OCI-LY3 (cell line): ENCODE measurements at regions not wholly inside any gene's neighbourhood (a gene's known extent, or its start where the extent isn't known, plus 50 kb on each side); places are given as distances from the start of the nearest gene placed in this dataset.

Source experiments
- H2AFZ ChIP-seq: fragments of 200-600, 300-600 bp; shearing (Covaris generic); 2 replicates; pipeline ENCODE4 v1.6.0; 2014; ENCODE audit warnings: antibody characterized with exemption, low read depth, low read length
- H3K27ac ChIP-seq: fragments of 200-600, 300-600 bp; sonication (generic); 2 replicates; pipeline ENCODE4 v1.5.1; 2014; ENCODE audit warnings: mild to moderate bottlenecking, low read length, moderate library complexity, mixed read lengths
- H3K27me3 ChIP-seq: fragments of 200-600, 300-600 bp; sonication (generic); 2 replicates; pipeline ENCODE4 v1.6.1; 2014; ENCODE audit warnings: low read depth, low read length, mixed read lengths
- H3K36me3 ChIP-seq: fragments of 200-600, 300-600 bp; sonication (generic); replicated peaks from 2 replicates; pipeline ENCODE3; 2014; ENCODE audit warnings: low read depth, low read length, mixed read lengths
- H3K4me1 ChIP-seq: fragments of 300-600, 200-600 bp; sonication (generic); 2 replicates; pipeline ENCODE4 v1.6.1; 2014; ENCODE audit warnings: low read length, mixed read lengths
- H3K4me2 ChIP-seq: fragments of 200-600, 300-600 bp; sonication (generic); 2 replicates; pipeline ENCODE4 v1.6.1; 2014; ENCODE audit warnings: low read length, mixed read lengths
- H3K4me3 ChIP-seq: fragments of 300-600, 200-600 bp; sonication (generic); 2 replicates; pipeline ENCODE4 v1.5.1; 2014; ENCODE audit warnings: antibody characterized with exemption, mild to moderate bottlenecking, low read length, moderate library complexity
- H3K79me2 ChIP-seq: fragments of 300-600, 200-600 bp; shearing (Covaris generic); 2 replicates; pipeline ENCODE4 v1.6.1; 2014; ENCODE audit warnings: mild to moderate bottlenecking, low read length, mixed read lengths
- H3K9ac ChIP-seq: fragments of 300-600, 200-600 bp; shearing (Covaris generic); 2 replicates; pipeline ENCODE4 v1.6.0; 2014; ENCODE audit warnings: mild to moderate bottlenecking, low read length, moderate library complexity
- H3K9me3 ChIP-seq: fragments of 200-600, 300-600 bp; shearing (Covaris generic); 2 replicates; pipeline ENCODE4 v1.6.1; 2014; ENCODE audit warnings: low read length, mixed read lengths; ENCODE audit not compliant: insufficient read depth
- H4K20me1 ChIP-seq: fragments of 200-600, 300-600 bp; sonication (generic); 2 replicates; pipeline ENCODE4 v1.6.1; 2016; ENCODE audit warnings: low read length, mixed read lengths; ENCODE audit not compliant: insufficient read depth
- EZH2phosphoT487 ChIP-seq: fragments of 200-600 bp; shearing (Covaris generic); IDR thresholded peaks from 2 replicates; pipeline ENCODE4 v1.6.1; 2018; ENCODE audit warnings: antibody characterized with exemption, mixed run types, low read depth
- TF ChIP-seq, protein P1 (sequence below): fragments of 200-600, 300-600 bp; sonication (generic); IDR thresholded peaks from 2 replicates; pipeline ENCODE4 v1.5.1; 2014; ENCODE audit warnings: antibody characterized with exemption, low read length, low read depth

DNA sequence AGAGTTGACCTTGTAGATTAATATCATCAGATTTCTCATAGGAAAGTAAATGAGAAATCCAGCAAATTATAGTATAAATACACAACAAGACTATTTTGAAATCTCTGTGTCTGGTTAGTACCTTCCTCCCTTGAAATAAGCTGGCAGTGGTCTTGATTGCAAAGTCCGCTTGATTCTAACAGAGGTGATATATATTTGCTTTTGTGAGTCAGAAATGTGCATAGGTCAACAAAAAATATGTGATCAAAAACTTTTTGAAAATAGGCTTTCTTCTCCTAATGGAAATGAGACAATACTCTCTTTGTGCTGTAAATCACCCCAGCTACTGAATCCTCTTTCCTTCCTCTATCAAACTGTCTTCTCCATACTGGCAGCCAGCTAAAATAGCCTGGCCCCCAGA, 749.2 kb upstream of the CDH10 start:
- no peak overlapping the region for H2AFZ ChIP-seq
- no peaks in the 10 kb centered on the region for H3K79me2 ChIP-seq
- no peaks in the 10 kb centered on the region for H3K9me3 ChIP-seq
- no peak overlapping the region for H3K27ac ChIP-seq
- no peak overlapping the region for H3K4me3 ChIP-seq
- no peaks in the 10 kb centered on the region for H3K27me3 ChIP-seq
- no peaks in the 10 kb centered on the region for H3K36me3 ChIP-seq
- H4K20me1 ChIP-seq, result no peaks in the 10 kb centered on the region
- H3K9ac ChIP-seq, result no peak overlapping the region
- H3K4me2 ChIP-seq, result no peak overlapping the region
- TF ChIP-seq, protein P1, sequence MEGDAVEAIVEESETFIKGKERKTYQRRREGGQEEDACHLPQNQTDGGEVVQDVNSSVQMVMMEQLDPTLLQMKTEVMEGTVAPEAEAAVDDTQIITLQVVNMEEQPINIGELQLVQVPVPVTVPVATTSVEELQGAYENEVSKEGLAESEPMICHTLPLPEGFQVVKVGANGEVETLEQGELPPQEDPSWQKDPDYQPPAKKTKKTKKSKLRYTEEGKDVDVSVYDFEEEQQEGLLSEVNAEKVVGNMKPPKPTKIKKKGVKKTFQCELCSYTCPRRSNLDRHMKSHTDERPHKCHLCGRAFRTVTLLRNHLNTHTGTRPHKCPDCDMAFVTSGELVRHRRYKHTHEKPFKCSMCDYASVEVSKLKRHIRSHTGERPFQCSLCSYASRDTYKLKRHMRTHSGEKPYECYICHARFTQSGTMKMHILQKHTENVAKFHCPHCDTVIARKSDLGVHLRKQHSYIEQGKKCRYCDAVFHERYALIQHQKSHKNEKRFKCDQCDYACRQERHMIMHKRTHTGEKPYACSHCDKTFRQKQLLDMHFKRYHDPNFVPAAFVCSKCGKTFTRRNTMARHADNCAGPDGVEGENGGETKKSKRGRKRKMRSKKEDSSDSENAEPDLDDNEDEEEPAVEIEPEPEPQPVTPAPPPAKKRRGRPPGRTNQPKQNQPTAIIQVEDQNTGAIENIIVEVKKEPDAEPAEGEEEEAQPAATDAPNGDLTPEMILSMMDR, result no peak
- no peak for TF ChIP-seq EZH2phosphoT487
- no peaks in the 10 kb centered on the region for H3K4me1 ChIP-seq

DNA sequence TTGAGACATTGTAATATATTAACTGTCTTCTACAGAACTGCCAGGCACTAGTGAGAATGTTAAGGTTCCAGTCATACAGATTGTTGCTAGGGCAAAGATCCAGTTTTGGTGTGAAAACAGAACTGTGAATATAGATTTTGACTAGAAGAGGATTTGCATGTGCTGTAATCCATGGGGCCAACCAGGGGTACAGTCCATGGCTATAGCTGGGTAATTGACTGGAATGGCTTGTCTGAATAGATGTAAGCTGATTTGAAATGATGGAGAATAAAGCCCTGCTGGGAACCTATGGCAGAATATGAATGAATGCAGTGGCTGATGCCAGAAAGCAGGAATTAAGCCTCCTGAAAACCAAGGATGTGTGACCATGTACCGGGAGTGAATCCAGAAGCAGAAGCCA, 748.5 kb upstream of the CDH10 start:
- Histone ChIP-seq H2AFZ (no peak overlapping the region), H3K36me3 (no peaks in the 10 kb centered on the region), H3K9me3 (no peaks in the 10 kb centered on the region), H3K79me2 (no peaks in the 10 kb centered on the region), H3K27me3 (no peaks in the 10 kb centered on the region), H4K20me1 (no peaks in the 10 kb centered on the region), H3K4me2 (no peak overlapping the region), H3K4me3 (no peak overlapping the region), H3K9ac (no peak overlapping the region), H3K4me1 (no peaks in the 10 kb centered on the region), H3K27ac (no peak overlapping the region)
- TF ChIP-seq EZH2phosphoT487, result no peak

DNA sequence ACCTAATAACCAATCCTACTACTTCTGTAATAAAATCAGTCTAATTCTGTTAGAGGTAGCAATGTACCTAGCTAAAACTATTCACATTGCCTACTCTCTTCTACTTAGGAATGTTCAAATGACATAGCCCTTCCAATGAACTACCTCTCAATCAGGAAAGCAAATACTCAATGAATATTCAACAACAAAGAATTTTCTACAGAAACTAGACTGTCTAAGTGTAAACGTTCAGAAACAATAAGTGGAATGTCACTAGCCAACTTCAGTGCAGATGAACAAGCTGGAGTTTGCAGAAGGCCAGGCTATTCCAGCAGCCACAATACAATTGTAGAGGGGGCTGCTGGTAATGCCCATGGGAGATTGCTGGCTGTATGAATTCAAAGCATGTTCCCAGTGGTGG, 743.2 kb upstream of the CDH10 start:
- Histone ChIP-seq H3K4me3 (no peak overlapping the region), H3K9ac (no peak overlapping the region), H3K36me3 (no peaks in the 10 kb centered on the region), H3K27ac (no peak overlapping the region), H3K9me3 (no peaks in the 10 kb centered on the region), H3K4me2 (no peak overlapping the region), H3K79me2 (no peaks in the 10 kb centered on the region), H3K27me3 (no peaks in the 10 kb centered on the region), H2AFZ (no peak overlapping the region), H3K4me1 (no peaks in the 10 kb centered on the region), H4K20me1 (no peaks in the 10 kb centered on the region)
- TF ChIP-seq EZH2phosphoT487, result no peak
- TF ChIP-seq, protein P1, result no peak

DNA sequence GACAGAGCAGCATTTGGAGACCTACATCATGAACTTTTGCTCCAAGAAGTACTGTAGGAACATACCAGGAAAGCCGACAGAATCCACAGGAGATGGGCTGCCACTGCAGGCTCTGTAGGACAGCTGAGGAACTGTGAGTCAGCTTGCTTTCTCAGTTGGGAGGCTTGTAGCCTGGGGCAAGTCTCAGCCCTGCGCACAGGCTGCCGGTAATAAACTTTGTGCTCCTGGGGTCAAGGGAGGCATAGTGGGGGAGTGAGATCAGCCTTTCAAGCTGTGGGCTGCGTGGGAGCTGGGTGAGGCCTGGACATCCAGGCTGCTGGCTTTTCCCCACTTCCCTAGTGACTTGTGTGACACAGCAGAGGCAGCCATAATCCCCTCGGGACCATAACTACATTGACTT, 718.0 kb upstream of the CDH10 start:
- no peaks in the 10 kb centered on the region for H3K9me3 ChIP-seq
- no peak overlapping the region for H3K4me3 ChIP-seq
- no peaks in the 10 kb centered on the region for H3K79me2 ChIP-seq
- H4K20me1 ChIP-seq, result no peaks in the 10 kb centered on the region
- H3K9ac ChIP-seq, result no peak overlapping the region
- H3K27ac ChIP-seq, result no peak overlapping the region
- H3K36me3 ChIP-seq, result no peaks in the 10 kb centered on the region
- TF ChIP-seq, protein P1, result no peak
- no peak for TF ChIP-seq EZH2phosphoT487
- no peaks in the 10 kb centered on the region for H3K27me3 ChIP-seq
- H3K4me2 ChIP-seq, result no peak overlapping the region
- no peak overlapping the region for H2AFZ ChIP-seq
- H3K4me1 ChIP-seq, result no peaks in the 10 kb centered on the region

DNA sequence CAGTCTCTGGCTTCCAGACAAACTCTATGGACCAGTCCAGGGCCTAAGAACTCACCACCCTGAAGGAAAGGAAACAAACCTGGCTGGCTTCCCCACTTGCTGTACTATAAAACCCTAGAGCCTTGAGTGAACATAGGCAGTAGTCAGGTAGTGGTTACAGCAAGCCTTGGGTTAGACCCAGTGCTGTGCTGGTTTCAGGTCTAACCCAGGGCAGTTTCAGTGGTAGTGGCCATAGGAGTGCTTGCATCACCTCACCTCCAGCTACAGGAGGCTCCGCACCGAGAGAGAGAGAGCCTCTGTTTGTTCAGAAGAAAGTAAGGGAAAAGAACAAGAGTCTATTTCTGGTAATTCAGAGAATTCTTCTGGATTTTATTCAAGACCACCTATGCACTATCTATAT, 714.1 kb upstream of the CDH10 start:
- Histone ChIP-seq H3K36me3 (no peaks in the 10 kb centered on the region), H2AFZ (no peak overlapping the region), H3K79me2 (no peaks in the 10 kb centered on the region), H3K4me1 (no peaks in the 10 kb centered on the region), H3K27me3 (no peaks in the 10 kb centered on the region), H3K4me2 (no peak overlapping the region), H3K27ac (no peak overlapping the region), H3K4me3 (no peak overlapping the region), H3K9me3 (no peaks in the 10 kb centered on the region), H4K20me1 (no peaks in the 10 kb centered on the region), H3K9ac (no peak overlapping the region)
- TF ChIP-seq, protein P1, result no peak
- no peak for TF ChIP-seq EZH2phosphoT487
